B cell (primary cell): ENCODE measurements at regions not wholly inside any gene's neighbourhood (a gene's known extent, or its start where the extent isn't known, plus 50 kb on each side); places are given as distances from the start of the nearest gene placed in this dataset.

Source experiments
- EZH2 ChIP-seq: IDR thresholded peaks from 2 replicates; pipeline ENCODE4 v1.6.1; 2012; ENCODE audit warnings: borderline replicate concordance, low read depth, mild to moderate bottlenecking, moderate library complexity, low read length; ENCODE audit not compliant: insufficient read depth, poor library complexity, severe bottlenecking
- TF ChIP-seq, protein P1 (sequence below): fragments of 200-600 bp; IDR thresholded peaks from one replicate; pipeline ENCODE4 v1.8.0; 2022; ENCODE audit warnings: antibody characterized with exemption, mild to moderate bottlenecking

DNA sequence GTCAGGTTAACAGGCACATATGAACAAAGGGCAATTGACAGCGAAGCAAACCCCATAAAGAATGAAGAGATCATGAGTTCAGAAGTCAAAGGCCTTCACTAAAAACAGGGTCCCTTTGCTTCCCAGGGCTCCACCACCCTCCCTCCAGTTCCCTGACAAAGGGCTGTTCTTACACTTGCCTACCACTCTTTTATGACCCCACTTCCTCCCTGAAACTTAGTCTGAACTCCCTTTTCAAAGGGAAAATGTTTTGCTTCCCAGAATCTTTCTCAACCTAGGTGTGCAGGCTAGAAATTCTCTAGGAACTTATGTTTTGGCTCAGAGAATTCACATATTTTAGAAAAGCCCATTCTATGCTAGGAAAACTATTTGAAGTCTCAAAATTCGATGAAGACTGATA, 86.0 kb upstream of the ITGA4 start:
- TF ChIP-seq, protein P1, sequence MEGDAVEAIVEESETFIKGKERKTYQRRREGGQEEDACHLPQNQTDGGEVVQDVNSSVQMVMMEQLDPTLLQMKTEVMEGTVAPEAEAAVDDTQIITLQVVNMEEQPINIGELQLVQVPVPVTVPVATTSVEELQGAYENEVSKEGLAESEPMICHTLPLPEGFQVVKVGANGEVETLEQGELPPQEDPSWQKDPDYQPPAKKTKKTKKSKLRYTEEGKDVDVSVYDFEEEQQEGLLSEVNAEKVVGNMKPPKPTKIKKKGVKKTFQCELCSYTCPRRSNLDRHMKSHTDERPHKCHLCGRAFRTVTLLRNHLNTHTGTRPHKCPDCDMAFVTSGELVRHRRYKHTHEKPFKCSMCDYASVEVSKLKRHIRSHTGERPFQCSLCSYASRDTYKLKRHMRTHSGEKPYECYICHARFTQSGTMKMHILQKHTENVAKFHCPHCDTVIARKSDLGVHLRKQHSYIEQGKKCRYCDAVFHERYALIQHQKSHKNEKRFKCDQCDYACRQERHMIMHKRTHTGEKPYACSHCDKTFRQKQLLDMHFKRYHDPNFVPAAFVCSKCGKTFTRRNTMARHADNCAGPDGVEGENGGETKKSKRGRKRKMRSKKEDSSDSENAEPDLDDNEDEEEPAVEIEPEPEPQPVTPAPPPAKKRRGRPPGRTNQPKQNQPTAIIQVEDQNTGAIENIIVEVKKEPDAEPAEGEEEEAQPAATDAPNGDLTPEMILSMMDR = no peak
- TF ChIP-seq EZH2 = no peak
